Activated CD4-positive, alpha-beta T cell treated with anti-CD3 and anti-CD28 coated beads, Interleukin-2, amount 50 U/mL, for 48 hours (primary cell): ENCODE measurements at regions not wholly inside any gene's neighbourhood (a gene's known extent, or its start where the extent isn't known, plus 50 kb on each side); places are given as distances from the start of the nearest gene placed in this dataset.

Source experiments
- DNase-seq, 2 experiments: peaks; one replicate each; pipeline ENCODE4 v3.0.0-alpha.2; 2020

DNA sequence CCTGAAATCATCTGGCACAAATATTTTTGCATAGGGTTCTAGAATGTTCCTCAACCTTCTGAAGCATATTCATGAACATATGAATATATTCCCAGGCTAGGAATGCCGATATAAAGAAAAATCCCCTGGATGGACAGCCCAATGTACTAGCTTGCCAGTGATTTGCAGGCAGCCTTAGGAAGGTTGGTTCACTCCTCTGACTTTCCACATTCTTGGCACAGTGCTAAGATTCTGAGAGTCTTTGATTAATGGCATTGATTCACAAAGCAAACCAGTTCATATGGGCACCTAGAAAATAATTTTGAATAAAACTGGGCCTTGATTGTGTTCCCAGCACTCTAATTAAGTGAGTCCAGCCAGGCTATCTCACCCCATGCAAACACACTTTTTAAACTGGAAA, 56.9 kb upstream of the ENPP4 start:
- no peak for DNase-seq

DNA sequence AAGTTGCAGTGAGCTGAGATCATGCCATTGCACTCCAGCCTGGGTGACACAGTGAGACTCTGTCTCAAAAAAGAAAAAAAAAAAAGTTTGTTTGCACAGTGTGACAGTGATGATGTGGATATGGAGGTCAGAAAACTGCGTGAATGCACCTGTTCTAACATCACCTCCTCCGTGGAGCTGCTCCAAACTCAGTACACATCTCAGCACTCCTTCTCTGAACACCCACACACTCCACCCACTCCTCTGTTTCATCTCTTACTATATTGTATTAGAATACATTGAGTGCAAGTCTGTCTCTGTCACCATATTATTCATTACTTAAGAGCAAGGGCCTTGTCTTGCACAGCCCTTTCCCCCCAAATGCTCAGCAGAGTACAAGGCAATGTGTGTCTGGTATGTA, 51.5 kb upstream of the ENPP4 start:
- DNase-seq: peak; percentile 3 to 18

DNA sequence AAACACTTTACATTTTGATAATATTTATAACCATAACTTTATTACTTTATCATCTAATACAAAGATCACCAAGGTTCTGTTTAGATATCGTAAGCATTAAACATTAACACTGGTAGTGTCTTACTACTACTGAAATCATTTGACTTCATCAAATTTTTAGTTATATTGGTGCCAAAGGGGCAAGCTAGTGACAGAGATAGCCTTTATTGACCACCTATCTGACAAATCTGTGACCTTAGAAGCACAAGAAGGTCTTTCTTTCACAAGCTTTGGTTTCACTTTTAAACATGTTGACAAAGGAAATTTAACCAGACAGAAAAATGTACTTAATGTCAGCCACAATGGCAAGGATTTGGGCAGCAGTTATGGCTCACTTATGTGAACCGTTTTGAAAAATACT, 50.7 kb upstream of the ENPP4 start:
- no peak for DNase-seq
